ENCODE measurements at regions not wholly inside any gene's neighbourhood (a gene's known extent, or its start where the extent isn't known, plus 50 kb on each side); places are given as distances from the start of the nearest gene placed in this dataset.
A peak's percentile ranks its signal among the peaks of the same experiment; 100 is the strongest.

GRCh38 chr1:168906367-168906766 is 177.4 kb upstream of the DPT start:
- H3K9ac ChIP-seq (ENCODE audit: insufficient read depth, low read depth, low read length): no peak overlapping the region
- in situ Hi-C loops (cut with HindIII; ENCODE audit: extremely low pct_ligation_motif_present, low pct_unique_long_range_greater_than_20kb): no loop called here
- CTCF ChIA-PET (ENCODE audit: low intra/inter-chr PET ratio, low total read pairs): no interaction called here
- no peak overlapping the region for H3K4me3 ChIP-seq (replicated peaks in 1 of 3; ENCODE audit: insufficient read depth in 1 of 3, low read depth in 2 of 3, low read length in 3 of 3)
- intact Hi-C loops (cut with micrococcal nuclease; ENCODE audit: unreplicated experiment): loop anchor here (10.0 kb wide), 1 partner anchor 198 kb away; the partner anchor contains the start of gene ATP1B1
- no peak for FAIRE-seq
- no peaks in the 10 kb centered on the region for H4K20me1 ChIP-seq (ENCODE audit: insufficient read depth, low read length)
- no peak for DNase-seq (ENCODE audit: low spot score)
- no TSS peak for BruUV-seq (replicated peaks)
- H3K4me1 ChIP-seq (ENCODE audit: insufficient read depth, low read length): peaks cover 35% of the 10 kb centered on the region
- H3K27me3 ChIP-seq (ENCODE audit: control insufficient read depth in 1 of 2, insufficient read depth in 2 of 2, low read length in 2 of 2): no peaks in the 10 kb centered on the region; a peak in 1 of 5 replicates
- ATAC-seq: no peak
- H3K27ac ChIP-seq (ENCODE audit: extremely low read length, insufficient read depth, low read length): no peak overlapping the region
- POLR2A ChIA-PET: interaction anchor here (1.2 kb wide), 1 partner anchor 14 kb away, joined by 4 read pairs; no protein-coding TSS in a partner anchor
- H2AFZ ChIP-seq (ENCODE audit: low read length): no peak overlapping the region
- H3K9me3 ChIP-seq (ENCODE audit: low read length): no peaks in the 10 kb centered on the region
- H3K4me2 ChIP-seq (ENCODE audit: low read depth, low read length): 0 out of 2 replicates have a peak overlapping the region, but pooled peaks have one; percentile 58
- no peaks in the 10 kb centered on the region for H3K36me3 ChIP-seq (replicated peaks in 1 of 2; ENCODE audit: control insufficient read depth in 1 of 2, insufficient read depth in 2 of 2, low read length in 2 of 2)
- no peaks in the 10 kb centered on the region for H3K79me2 ChIP-seq (ENCODE audit: insufficient read depth, low read length)
- 3% methylated on average over 2 of the region's 2 CpGs for WGBS (ENCODE audit: low lambda C conversion rate)
- no peak for TF ChIP-seq SKIL (CRISPR knock-in tag; IDR thresholded peaks at IDR 0.05; ENCODE audit: borderline replicate concordance)
- TF ChIP-seq ZMAT5 (CRISPR knock-in tag; IDR thresholded peaks at IDR 0.05; ENCODE audit: borderline replicate concordance, low read depth): no peak
- TF ChIP-seq HNRNPK (IDR thresholded peaks at IDR 0.05; ENCODE audit: low read depth, low read length, poor library complexity, severe bottlenecking): no peak
- TF ChIP-seq, protein P1, sequence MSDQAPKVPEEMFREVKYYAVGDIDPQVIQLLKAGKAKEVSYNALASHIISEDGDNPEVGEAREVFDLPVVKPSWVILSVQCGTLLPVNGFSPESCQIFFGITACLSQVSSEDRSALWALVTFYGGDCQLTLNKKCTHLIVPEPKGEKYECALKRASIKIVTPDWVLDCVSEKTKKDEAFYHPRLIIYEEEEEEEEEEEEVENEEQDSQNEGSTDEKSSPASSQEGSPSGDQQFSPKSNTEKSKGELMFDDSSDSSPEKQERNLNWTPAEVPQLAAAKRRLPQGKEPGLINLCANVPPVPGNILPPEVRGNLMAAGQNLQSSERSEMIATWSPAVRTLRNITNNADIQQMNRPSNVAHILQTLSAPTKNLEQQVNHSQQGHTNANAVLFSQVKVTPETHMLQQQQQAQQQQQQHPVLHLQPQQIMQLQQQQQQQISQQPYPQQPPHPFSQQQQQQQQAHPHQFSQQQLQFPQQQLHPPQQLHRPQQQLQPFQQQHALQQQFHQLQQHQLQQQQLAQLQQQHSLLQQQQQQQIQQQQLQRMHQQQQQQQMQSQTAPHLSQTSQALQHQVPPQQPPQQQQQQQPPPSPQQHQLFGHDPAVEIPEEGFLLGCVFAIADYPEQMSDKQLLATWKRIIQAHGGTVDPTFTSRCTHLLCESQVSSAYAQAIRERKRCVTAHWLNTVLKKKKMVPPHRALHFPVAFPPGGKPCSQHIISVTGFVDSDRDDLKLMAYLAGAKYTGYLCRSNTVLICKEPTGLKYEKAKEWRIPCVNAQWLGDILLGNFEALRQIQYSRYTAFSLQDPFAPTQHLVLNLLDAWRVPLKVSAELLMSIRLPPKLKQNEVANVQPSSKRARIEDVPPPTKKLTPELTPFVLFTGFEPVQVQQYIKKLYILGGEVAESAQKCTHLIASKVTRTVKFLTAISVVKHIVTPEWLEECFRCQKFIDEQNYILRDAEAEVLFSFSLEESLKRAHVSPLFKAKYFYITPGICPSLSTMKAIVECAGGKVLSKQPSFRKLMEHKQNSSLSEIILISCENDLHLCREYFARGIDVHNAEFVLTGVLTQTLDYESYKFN (CRISPR knock-in tag; conservative IDR thresholded peaks at IDR 0.05): no peak
- TF ChIP-seq SIN3B (IDR thresholded peaks at IDR 0.05; ENCODE audit: low read length): no peak
- TF ChIP-seq, protein P2, sequence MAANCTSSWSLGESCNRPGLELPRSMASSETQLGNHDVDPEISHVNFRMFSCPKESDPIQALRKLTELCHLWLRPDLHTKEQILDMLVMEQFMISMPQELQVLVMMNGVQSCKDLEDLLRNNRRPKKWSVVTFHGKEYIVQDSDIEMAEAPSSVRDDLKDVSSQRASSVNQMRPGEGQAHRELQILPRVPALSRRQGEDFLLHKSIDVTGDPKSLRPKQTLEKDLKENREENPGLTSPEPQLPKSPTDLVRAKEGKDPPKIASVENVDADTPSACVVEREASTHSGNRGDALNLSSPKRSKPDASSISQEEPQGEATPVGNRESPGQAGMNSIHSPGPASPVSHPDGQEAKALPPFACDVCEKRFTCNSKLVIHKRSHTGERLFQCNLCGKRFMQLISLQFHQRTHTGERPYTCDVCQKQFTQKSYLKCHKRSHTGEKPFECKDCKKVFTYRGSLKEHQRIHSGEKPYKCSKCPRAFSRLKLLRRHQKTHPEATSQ (CRISPR knock-in tag; IDR thresholded peaks at IDR 0.05; ENCODE audit: borderline replicate concordance): no peak
- TF ChIP-seq, protein P3, sequence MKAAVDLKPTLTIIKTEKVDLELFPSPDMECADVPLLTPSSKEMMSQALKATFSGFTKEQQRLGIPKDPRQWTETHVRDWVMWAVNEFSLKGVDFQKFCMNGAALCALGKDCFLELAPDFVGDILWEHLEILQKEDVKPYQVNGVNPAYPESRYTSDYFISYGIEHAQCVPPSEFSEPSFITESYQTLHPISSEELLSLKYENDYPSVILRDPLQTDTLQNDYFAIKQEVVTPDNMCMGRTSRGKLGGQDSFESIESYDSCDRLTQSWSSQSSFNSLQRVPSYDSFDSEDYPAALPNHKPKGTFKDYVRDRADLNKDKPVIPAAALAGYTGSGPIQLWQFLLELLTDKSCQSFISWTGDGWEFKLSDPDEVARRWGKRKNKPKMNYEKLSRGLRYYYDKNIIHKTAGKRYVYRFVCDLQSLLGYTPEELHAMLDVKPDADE (CRISPR knock-in tag; IDR thresholded peaks at IDR 0.05): no peak
- no peak for TF ChIP-seq PTBP1 (IDR thresholded peaks at IDR 0.05; ENCODE audit: low read depth, low read length, poor library complexity, severe bottlenecking)
- TF ChIP-seq, protein P4, sequence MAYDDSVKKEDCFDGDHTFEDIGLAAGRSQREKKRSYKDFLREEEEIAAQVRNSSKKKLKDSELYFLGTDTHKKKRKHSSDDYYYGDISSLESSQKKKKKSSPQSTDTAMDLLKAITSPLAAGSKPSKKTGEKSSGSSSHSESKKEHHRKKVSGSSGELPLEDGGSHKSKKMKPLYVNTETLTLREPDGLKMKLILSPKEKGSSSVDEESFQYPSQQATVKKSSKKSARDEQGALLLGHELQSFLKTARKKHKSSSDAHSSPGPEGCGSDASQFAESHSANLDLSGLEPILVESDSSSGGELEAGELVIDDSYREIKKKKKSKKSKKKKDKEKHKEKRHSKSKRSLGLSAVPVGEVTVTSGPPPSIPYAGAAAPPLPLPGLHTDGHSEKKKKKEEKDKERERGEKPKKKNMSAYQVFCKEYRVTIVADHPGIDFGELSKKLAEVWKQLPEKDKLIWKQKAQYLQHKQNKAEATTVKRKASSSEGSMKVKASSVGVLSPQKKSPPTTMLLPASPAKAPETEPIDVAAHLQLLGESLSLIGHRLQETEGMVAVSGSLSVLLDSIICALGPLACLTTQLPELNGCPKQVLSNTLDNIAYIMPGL (CRISPR knock-in tag; IDR thresholded peaks at IDR 0.05; ENCODE audit: borderline replicate concordance in 1 of 2, low read depth in 1 of 2): no peak
- TF ChIP-seq, protein P5, sequence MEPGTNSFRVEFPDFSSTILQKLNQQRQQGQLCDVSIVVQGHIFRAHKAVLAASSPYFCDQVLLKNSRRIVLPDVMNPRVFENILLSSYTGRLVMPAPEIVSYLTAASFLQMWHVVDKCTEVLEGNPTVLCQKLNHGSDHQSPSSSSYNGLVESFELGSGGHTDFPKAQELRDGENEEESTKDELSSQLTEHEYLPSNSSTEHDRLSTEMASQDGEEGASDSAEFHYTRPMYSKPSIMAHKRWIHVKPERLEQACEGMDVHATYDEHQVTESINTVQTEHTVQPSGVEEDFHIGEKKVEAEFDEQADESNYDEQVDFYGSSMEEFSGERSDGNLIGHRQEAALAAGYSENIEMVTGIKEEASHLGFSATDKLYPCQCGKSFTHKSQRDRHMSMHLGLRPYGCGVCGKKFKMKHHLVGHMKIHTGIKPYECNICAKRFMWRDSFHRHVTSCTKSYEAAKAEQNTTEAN (CRISPR knock-in tag; conservative IDR thresholded peaks at IDR 0.05): no peak
- no peak for TF ChIP-seq BRCA1 (CRISPR knock-in tag; IDR thresholded peaks at IDR 0.05)
